HepG2 (cell line): ENCODE measurements at regions not wholly inside any gene's neighbourhood (a gene's known extent, or its start where the extent isn't known, plus 50 kb on each side); places are given as distances from the start of the nearest gene placed in this dataset.

ENCODE experiments used
- EZH2 ChIP-seq: conservative IDR thresholded peaks from 2 replicates; pipeline ENCODE4 v1.6.1; 2012; ENCODE audit warnings: mild to moderate bottlenecking, low read depth, low read length, moderate library complexity
- TAF1 ChIP-seq: sonication (generic); formaldehyde crosslinking; IDR thresholded peaks from 2 replicates; pipeline ENCODE4 v1.4.0; 2020; ENCODE audit warnings: missing genetic modification reagents
- YEATS4 ChIP-seq: sonication (generic); formaldehyde crosslinking; IDR thresholded peaks from 2 replicates; pipeline ENCODE4 v1.4.0; 2020; ENCODE audit warnings: missing genetic modification reagents, borderline replicate concordance
- ZBTB7A ChIP-seq: sonication (generic); formaldehyde crosslinking; IDR thresholded peaks from 2 replicates; pipeline ENCODE4 v1.8.0; 2022; ENCODE audit warnings: mild to moderate bottlenecking, missing genetic modification reagents
- ZSCAN29 ChIP-seq: sonication (generic); formaldehyde crosslinking; conservative IDR thresholded peaks from 2 replicates; pipeline ENCODE4 v1.4.0; 2020; ENCODE audit warnings: mild to moderate bottlenecking, missing genetic modification reagents
- TF ChIP-seq, protein P1 (sequence below): sonication (generic); formaldehyde crosslinking; IDR thresholded peaks from 2 replicates; pipeline ENCODE4 v1.4.0; 2020; ENCODE audit warnings: mild to moderate bottlenecking, missing genetic modification reagents
- TF ChIP-seq, protein P2 (sequence below): sonication (generic); formaldehyde crosslinking; IDR thresholded peaks from 2 replicates; pipeline ENCODE4 v1.5.0; 2020; ENCODE audit warnings: mild to moderate bottlenecking, missing genetic modification reagents, moderate library complexity
- TF ChIP-seq, protein P3 (sequence below): IDR thresholded peaks from 2 replicates; pipeline ENCODE4 v1.6.1; 2018; ENCODE audit warnings: missing genetic modification reagents

DNA sequence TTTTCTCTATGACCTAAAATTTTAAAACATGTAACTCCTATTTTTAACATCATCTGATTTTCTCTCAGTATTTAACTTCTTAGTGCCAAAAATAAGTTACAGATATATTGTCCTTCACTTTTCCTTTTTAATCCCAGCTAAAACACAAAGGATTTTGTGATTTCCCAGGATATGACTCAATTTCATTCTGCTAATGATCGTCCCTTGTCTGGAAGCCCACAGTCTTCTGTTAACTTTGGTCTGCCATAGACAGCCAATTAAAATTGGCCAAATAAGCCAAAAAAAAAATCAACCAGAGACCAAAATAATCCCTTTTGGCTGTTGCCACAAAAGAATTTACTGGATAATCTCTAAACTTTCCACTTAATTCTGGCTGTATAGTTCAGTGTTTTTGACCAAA is 124.5 kb upstream of the FST start:
- TF ChIP-seq ZBTB7A (CRISPR knock-in tag): no peak
- TF ChIP-seq EZH2: no peak
- no peak for TF ChIP-seq ZSCAN29 (CRISPR knock-in tag)
- TF ChIP-seq, protein P1, sequence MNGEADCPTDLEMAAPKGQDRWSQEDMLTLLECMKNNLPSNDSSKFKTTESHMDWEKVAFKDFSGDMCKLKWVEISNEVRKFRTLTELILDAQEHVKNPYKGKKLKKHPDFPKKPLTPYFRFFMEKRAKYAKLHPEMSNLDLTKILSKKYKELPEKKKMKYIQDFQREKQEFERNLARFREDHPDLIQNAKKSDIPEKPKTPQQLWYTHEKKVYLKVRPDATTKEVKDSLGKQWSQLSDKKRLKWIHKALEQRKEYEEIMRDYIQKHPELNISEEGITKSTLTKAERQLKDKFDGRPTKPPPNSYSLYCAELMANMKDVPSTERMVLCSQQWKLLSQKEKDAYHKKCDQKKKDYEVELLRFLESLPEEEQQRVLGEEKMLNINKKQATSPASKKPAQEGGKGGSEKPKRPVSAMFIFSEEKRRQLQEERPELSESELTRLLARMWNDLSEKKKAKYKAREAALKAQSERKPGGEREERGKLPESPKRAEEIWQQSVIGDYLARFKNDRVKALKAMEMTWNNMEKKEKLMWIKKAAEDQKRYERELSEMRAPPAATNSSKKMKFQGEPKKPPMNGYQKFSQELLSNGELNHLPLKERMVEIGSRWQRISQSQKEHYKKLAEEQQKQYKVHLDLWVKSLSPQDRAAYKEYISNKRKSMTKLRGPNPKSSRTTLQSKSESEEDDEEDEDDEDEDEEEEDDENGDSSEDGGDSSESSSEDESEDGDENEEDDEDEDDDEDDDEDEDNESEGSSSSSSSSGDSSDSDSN (CRISPR knock-in tag): no peak
- TF ChIP-seq YEATS4: no peak
- TF ChIP-seq, protein P2, sequence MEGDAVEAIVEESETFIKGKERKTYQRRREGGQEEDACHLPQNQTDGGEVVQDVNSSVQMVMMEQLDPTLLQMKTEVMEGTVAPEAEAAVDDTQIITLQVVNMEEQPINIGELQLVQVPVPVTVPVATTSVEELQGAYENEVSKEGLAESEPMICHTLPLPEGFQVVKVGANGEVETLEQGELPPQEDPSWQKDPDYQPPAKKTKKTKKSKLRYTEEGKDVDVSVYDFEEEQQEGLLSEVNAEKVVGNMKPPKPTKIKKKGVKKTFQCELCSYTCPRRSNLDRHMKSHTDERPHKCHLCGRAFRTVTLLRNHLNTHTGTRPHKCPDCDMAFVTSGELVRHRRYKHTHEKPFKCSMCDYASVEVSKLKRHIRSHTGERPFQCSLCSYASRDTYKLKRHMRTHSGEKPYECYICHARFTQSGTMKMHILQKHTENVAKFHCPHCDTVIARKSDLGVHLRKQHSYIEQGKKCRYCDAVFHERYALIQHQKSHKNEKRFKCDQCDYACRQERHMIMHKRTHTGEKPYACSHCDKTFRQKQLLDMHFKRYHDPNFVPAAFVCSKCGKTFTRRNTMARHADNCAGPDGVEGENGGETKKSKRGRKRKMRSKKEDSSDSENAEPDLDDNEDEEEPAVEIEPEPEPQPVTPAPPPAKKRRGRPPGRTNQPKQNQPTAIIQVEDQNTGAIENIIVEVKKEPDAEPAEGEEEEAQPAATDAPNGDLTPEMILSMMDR (CRISPR knock-in tag): no peak
- no peak for TF ChIP-seq TAF1 (CRISPR knock-in tag)
- TF ChIP-seq, protein P3, sequence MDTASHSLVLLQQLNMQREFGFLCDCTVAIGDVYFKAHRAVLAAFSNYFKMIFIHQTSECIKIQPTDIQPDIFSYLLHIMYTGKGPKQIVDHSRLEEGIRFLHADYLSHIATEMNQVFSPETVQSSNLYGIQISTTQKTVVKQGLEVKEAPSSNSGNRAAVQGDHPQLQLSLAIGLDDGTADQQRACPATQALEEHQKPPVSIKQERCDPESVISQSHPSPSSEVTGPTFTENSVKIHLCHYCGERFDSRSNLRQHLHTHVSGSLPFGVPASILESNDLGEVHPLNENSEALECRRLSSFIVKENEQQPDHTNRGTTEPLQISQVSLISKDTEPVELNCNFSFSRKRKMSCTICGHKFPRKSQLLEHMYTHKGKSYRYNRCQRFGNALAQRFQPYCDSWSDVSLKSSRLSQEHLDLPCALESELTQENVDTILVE (CRISPR knock-in tag): no peak
